ENCODE measurements at regions not wholly inside any gene's neighbourhood (a gene's known extent, or its start where the extent isn't known, plus 50 kb on each side); places are given as distances from the start of the nearest gene placed in this dataset.

DNA sequence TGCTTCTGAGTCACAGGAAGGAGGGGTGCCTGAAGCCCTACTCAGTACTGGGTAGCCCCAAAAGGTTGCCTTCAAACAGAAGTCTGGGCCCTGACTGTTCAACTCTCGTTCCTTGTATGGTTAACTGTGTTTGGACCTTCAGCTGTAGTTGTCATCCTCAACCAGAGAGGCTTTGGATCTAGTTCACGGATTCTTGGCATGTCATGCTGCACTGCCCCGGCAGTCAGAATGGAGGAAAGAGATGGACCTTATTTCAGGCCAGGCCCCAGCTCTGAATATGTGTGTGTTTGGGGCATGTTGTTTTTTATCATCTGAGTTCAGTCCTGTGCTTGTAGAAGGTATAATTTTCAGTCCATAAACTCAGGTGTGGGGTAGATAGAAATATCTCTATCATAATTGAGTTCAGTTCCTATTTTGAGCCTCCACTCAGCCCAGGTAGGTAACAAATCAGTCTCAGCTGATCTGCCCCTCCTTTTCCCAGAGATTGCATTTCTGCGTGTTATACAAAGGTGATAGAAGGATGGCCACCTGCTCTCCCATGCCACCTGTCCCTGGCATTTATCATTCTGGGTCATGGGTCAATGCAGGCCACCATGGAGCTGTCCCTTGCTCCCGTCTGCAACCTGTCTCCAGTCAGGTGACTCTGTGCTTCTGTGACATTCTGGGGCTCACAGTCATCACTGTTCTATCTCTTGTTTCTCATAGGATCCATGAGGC, 127.5 kb upstream of the CPEB4 start:
- TF ChIP-seq CTCF (IDR thresholded peaks at IDR 0.05; ENCODE audit: poor library complexity), result no peak
- no peak for TF ChIP-seq EZH2phosphoT487 (IDR thresholded peaks at IDR 0.05; ENCODE audit: low read depth, severe bottlenecking, unreplicated experiment)
- no peak for TF ChIP-seq EZH2 (IDR thresholded peaks at IDR 0.05; ENCODE audit: borderline replicate concordance)

Data from hepatocyte (in vitro differentiated cells).